HEK293 (cell line): ENCODE measurements at regions not wholly inside any gene's neighbourhood (a gene's known extent, or its start where the extent isn't known, plus 50 kb on each side); places are given as distances from the start of the nearest gene placed in this dataset.

Source experiments
- CTCF ChIP-seq: fragments of 450-650 bp; formaldehyde crosslinking; IDR thresholded peaks from 2 replicates; pipeline ENCODE4 v1.5.1; 2016; ENCODE audit warnings: missing biosample characterization, missing genetic modification characterization
- PBX3 ChIP-seq: sonication (generic); formaldehyde crosslinking; IDR thresholded peaks from 2 replicates; pipeline ENCODE4 v1.8.1; 2022; ENCODE audit warnings: mild to moderate bottlenecking, moderate library complexity, missing genetic modification reagents
- ZNF280D ChIP-seq: fragments of 450-650 bp; formaldehyde crosslinking; IDR thresholded peaks from 2 replicates; pipeline ENCODE4 v1.5.1; 2016; ENCODE audit warnings: missing biosample characterization, missing genetic modification characterization

- TF ChIP-seq CTCF (no peak), PBX3 (CRISPR knock-in tag) (no peak), ZNF280D (no peak)
Observed at GRCh38 chr15:69544365-69545113, 91.9 kb downstream of the RPLP1 start.
